ENCODE measurements at regions not wholly inside any gene's neighbourhood (a gene's known extent, or its start where the extent isn't known, plus 50 kb on each side); places are given as distances from the start of the nearest gene placed in this dataset.

GRCh38 chr2:221077251-221077650 lies 494.9 kb downstream of the EPHA4 start:
- peaks cover 7% of the 10 kb centered on the region for H3K9me3 Mint-ChIP-seq
- no peaks in the 10 kb centered on the region for H3K4me1 Mint-ChIP-seq
- TF ChIP-seq CTCF (conservative IDR thresholded peaks at IDR 0.05): no peak
- H3K36me3 Mint-ChIP-seq (ENCODE audit: low read depth): no peaks in the 10 kb centered on the region
- H3K4me3 Mint-ChIP-seq: no peak overlapping the region
- no peak overlapping the region for H3K27ac Mint-ChIP-seq (ENCODE audit: unreplicated experiment)
- no peaks in the 10 kb centered on the region for H3K27me3 Mint-ChIP-seq (ENCODE audit: low read depth)
- no peak for DNase-seq (ENCODE audit: low read depth, low spot score)

GRCh38 chr2:221077799-221078198 lies 494.3 kb downstream of the EPHA4 start:
- Mint-ChIP-seq H3K4me1 (no peaks in the 10 kb centered on the region), H3K9me3 (peaks cover 5% of the 10 kb centered on the region), H3K27me3 (ENCODE audit: low read depth) (no peaks in the 10 kb centered on the region), H3K36me3 (ENCODE audit: low read depth) (no peaks in the 10 kb centered on the region), H3K4me3 (no peak overlapping the region), H3K27ac (ENCODE audit: unreplicated experiment) (peak overlapping the region; percentile 4)
- no peak for DNase-seq (ENCODE audit: low read depth, low spot score)
- no peak for TF ChIP-seq CTCF (conservative IDR thresholded peaks at IDR 0.05)

- Mint-ChIP-seq H3K36me3 (ENCODE audit: low read depth) (no peaks in the 10 kb centered on the region), H3K4me1 (no peaks in the 10 kb centered on the region), H3K27me3 (ENCODE audit: low read depth) (no peaks in the 10 kb centered on the region), H3K9me3 (peaks cover 7% of the 10 kb centered on the region), H3K27ac (ENCODE audit: unreplicated experiment) (no peak overlapping the region), H3K4me3 (no peak overlapping the region)
- DNase-seq (ENCODE audit: low read depth, low spot score): no peak
- no peak for TF ChIP-seq CTCF (conservative IDR thresholded peaks at IDR 0.05)
Observed at GRCh38 chr2:221085341-221085900, 486.7 kb downstream of the EPHA4 start.

- Mint-ChIP-seq H3K4me3 (no peak overlapping the region), H3K27me3 (ENCODE audit: low read depth) (no peaks in the 10 kb centered on the region), H3K9me3 (peaks cover 7% of the 10 kb centered on the region), H3K36me3 (ENCODE audit: low read depth) (no peaks in the 10 kb centered on the region), H3K4me1 (no peaks in the 10 kb centered on the region), H3K27ac (ENCODE audit: unreplicated experiment) (no peak overlapping the region)
- TF ChIP-seq CTCF (conservative IDR thresholded peaks at IDR 0.05): no peak
- no peak for DNase-seq (ENCODE audit: low read depth, low spot score)
Observed at GRCh38 chr2:221085936-221086335, 486.2 kb downstream of the EPHA4 start.

- H3K36me3 Mint-ChIP-seq (ENCODE audit: low read depth): no peaks in the 10 kb centered on the region
- H3K4me1 Mint-ChIP-seq: no peaks in the 10 kb centered on the region
- no peaks in the 10 kb centered on the region for H3K27me3 Mint-ChIP-seq (ENCODE audit: low read depth)
- no peak for TF ChIP-seq CTCF (conservative IDR thresholded peaks at IDR 0.05)
- H3K27ac Mint-ChIP-seq (ENCODE audit: unreplicated experiment): no peak overlapping the region
- no peak overlapping the region for H3K4me3 Mint-ChIP-seq
- H3K9me3 Mint-ChIP-seq: peaks cover 7% of the 10 kb centered on the region
- no peak for DNase-seq (ENCODE audit: low read depth, low spot score)
Observed at GRCh38 chr2:221087779-221088178, 484.3 kb downstream of the EPHA4 start.

GRCh38 chr2:221088506-221088905 lies 483.6 kb downstream of the EPHA4 start:
- no peaks in the 10 kb centered on the region for H3K27me3 Mint-ChIP-seq (ENCODE audit: low read depth)

More at GRCh38 chr2:221088506-221088905, 483.6 kb downstream of the EPHA4 start:
- no peak for TF ChIP-seq CTCF (conservative IDR thresholded peaks at IDR 0.05)
- Mint-ChIP-seq H3K36me3 (ENCODE audit: low read depth) (no peaks in the 10 kb centered on the region), H3K9me3 (peaks cover 7% of the 10 kb centered on the region), H3K4me1 (no peaks in the 10 kb centered on the region), H3K27ac (ENCODE audit: unreplicated experiment) (no peak overlapping the region), H3K4me3 (no peak overlapping the region)
- no peak for DNase-seq (ENCODE audit: low read depth, low spot score)
